Activated CD8-positive, alpha-beta T cell treated with anti-CD3 and anti-CD28 coated beads for 36 hours (primary cell): ENCODE measurements at regions not wholly inside any gene's neighbourhood (a gene's known extent, or its start where the extent isn't known, plus 50 kb on each side); places are given as distances from the start of the nearest gene placed in this dataset.

Source experiments
- ATAC-seq: fragments of 200-7000 bp; cut with Tn5 transposase; one replicate; pipeline ENCODE4 v1.10.0; 2021; ENCODE audit warnings: mild to moderate bottlenecking, moderate library complexity
- CTCF ChIA-PET: fragments of 350-600 bp; sonication (Branson Sonifier 250); formaldehyde crosslinking; loops from one replicate; lab custom pipeline; 2021; ENCODE audit warnings: antibody characterized with exemption; lab: Charles Lee
- POLR2A ChIA-PET: fragments of 350-600 bp; sonication (Branson Sonifier 250); formaldehyde crosslinking; loops from one replicate; lab custom pipeline; 2021; ENCODE audit warnings: antibody characterized with exemption; lab: Charles Lee
- DNase-seq: peaks from one replicate; pipeline ENCODE4 v3.0.0-alpha.2; 2020
- H3K27ac Mint-ChIP-seq: one replicate; pipeline ENCODE4 v1.8.0; 2021; ENCODE audit warnings: mild to moderate bottlenecking, mixed read lengths
- H3K27me3 Mint-ChIP-seq: one replicate; pipeline ENCODE4 v1.8.0; 2021; ENCODE audit warnings: mixed read lengths
- H3K36me3 Mint-ChIP-seq: one replicate; pipeline ENCODE4 v1.8.0; 2021; ENCODE audit warnings: low read depth, mixed read lengths
- H3K4me1 Mint-ChIP-seq: one replicate; pipeline ENCODE4 v1.8.0; 2021; ENCODE audit warnings: low read depth, mixed read lengths
- H3K4me3 Mint-ChIP-seq: one replicate; pipeline ENCODE4 v1.8.0; 2021; ENCODE audit warnings: mild to moderate bottlenecking, moderate library complexity, mixed read lengths
- H3K9me3 Mint-ChIP-seq: one replicate; pipeline ENCODE4 v1.8.0; 2021; ENCODE audit warnings: mixed read lengths
- intact Hi-C: fragments of 100-400 bp; cut with micrococcal nuclease; formaldehyde crosslinking; loops from one replicate; pipeline ENCODE4 v1.10.0; 2022
- TF ChIP-seq, protein P1 (sequence below): fragments of 200-600 bp; IDR thresholded peaks from one replicate; pipeline ENCODE4 v1.8.0; 2022; ENCODE audit warnings: antibody characterized with exemption, mild to moderate bottlenecking

DNA sequence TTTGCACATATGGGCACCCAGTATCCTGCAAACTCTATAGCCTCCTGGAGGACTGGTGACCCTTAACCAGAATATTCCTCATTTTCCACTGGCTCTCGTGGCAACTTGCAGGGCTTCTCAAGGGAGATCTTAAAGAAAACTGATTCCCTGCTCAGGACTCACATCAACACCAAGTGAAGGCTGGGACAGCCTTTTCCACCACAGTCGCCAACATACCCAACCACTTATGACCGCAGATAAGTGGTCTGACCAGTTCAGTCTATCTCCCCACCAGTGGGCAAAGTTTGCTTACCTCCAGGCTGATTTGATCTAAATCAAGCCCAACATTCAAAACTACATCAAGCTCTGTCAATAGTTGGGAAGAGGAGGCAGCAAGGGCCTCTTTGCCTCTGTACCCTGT is 289.3 kb upstream of the GATB start:
- Mint-ChIP-seq H3K27me3 (no peaks in the 10 kb centered on the region), H3K4me1 (peaks cover 17% of the 10 kb centered on the region), H3K4me3 (no peak overlapping the region), H3K9me3 (peaks cover 2% of the 10 kb centered on the region), H3K27ac (no peak overlapping the region), H3K36me3 (no peaks in the 10 kb centered on the region)
- no peak for ATAC-seq
- ChIA-PET POLR2A (interaction anchor here (0.5 kb wide), 1 partner anchor 297 kb away, joined by 3 read pairs; no protein-coding TSS in a partner anchor), CTCF (no interaction called here)
- no peak for DNase-seq
- intact Hi-C loops: no loop called here
- TF ChIP-seq, protein P1, sequence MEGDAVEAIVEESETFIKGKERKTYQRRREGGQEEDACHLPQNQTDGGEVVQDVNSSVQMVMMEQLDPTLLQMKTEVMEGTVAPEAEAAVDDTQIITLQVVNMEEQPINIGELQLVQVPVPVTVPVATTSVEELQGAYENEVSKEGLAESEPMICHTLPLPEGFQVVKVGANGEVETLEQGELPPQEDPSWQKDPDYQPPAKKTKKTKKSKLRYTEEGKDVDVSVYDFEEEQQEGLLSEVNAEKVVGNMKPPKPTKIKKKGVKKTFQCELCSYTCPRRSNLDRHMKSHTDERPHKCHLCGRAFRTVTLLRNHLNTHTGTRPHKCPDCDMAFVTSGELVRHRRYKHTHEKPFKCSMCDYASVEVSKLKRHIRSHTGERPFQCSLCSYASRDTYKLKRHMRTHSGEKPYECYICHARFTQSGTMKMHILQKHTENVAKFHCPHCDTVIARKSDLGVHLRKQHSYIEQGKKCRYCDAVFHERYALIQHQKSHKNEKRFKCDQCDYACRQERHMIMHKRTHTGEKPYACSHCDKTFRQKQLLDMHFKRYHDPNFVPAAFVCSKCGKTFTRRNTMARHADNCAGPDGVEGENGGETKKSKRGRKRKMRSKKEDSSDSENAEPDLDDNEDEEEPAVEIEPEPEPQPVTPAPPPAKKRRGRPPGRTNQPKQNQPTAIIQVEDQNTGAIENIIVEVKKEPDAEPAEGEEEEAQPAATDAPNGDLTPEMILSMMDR: no peak

DNA sequence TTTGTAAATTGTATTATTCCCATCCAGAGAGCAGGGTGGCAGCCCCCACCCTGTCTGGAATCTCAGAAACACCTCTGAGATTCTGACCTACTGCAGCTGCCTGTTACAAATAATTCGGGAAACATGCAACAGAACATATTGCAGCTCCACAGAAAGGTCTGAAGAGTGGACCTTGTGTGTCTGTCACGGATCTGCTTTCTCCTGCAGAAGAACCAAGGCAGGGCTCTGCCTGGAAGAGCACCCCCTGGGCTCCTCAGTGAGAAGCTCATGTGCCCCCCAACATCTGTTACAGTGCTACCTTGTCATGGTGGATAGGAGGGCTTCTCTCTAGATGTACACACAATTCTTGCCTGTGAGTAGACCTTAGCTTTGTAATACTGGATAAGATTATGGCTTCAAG is 286.6 kb upstream of the GATB start:
- intact Hi-C loops: no loop called here
- TF ChIP-seq, protein P1: no peak
- Mint-ChIP-seq H3K4me3 (no peak overlapping the region), H3K4me1 (peaks cover 10% of the 10 kb centered on the region), H3K27me3 (no peaks in the 10 kb centered on the region), H3K27ac (no peak overlapping the region), H3K9me3 (peaks cover 3% of the 10 kb centered on the region), H3K36me3 (no peaks in the 10 kb centered on the region)
- ATAC-seq: no peak
- DNase-seq: no peak
- ChIA-PET CTCF (interaction anchor here (1.0 to 1.3 kb wide), 2 partner anchors 10 to 338 kb away, joined by 3 read pairs; no protein-coding TSS in a partner anchor), POLR2A (interaction anchor here (0.6 kb wide), 1 partner anchor 642 kb away, joined by 3 read pairs; no protein-coding TSS in a partner anchor)

DNA sequence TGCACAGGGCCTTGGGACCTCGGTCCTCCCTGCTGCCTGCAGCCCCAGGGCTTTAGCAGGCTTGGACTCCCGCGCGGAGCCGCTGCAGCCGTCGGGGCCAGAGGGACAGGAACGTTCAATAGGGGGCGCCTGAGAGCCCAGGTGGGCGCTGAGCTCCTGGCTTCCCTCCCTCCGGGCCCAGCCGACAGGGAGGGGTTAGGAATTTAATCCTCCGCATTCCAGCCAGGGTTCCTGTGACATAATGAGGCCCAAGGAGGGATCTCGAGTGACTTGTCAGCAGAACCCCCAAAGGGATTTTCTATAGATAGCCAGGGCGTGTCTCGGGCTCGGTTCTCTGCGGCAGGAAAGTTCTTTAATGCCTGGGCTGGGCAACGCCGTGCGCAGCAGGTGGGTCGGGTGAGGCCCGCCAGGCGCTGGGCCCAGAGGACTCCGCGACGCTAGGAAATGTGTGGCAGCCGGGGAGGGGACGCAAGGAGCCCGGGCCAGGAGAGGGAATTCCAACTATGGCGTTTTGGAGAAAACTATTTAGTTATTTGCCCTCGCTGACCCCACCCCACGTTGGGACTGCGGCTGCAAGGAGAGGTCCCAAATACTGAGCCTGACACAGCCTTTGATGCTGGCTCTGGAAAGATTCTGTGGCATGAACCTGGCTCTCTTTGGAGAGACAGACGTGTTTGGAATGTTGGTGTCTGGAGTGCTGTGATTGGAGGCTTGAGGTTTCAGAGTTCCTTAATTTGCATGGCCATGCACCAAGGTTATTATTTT is 285.2 kb upstream of the GATB start:
- POLR2A ChIA-PET: no interaction called here
- Mint-ChIP-seq H3K27me3 (no peaks in the 10 kb centered on the region), H3K4me1 (peaks cover 4% of the 10 kb centered on the region), H3K27ac (no peak overlapping the region), H3K36me3 (no peaks in the 10 kb centered on the region), H3K9me3 (peaks cover 3% of the 10 kb centered on the region), H3K4me3 (no peak overlapping the region)
- DNase-seq (peak; percentile 25), ATAC-seq (no peak)
- intact Hi-C loops: no loop called here
- CTCF ChIA-PET: interaction anchor here (0.6 to 1.4 kb wide), 7 partner anchors 14 to 347 kb away, joined by 3 to 5 read pairs (median 3); no protein-coding TSS in a partner anchor
- TF ChIP-seq, protein P1: peak; percentile 71

DNA sequence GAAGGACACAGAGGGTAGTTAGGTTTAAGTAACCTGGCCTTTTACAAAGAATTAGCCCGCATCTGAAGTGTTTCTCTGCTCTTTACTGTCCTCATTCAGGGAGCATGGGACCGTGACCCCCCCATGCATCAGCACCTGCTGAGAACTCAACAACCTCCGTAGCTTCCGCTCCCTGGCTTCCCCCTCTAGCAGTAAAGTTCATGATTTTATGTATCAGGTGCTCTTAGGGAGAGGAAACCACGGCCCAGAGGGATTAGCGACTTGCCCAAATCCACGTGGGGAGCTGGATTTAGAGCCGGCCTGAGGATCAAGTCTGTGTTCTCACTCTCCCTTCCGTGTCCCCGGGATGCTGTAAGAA is 284.6 kb upstream of the GATB start:
- TF ChIP-seq, protein P1: no peak
- Mint-ChIP-seq H3K27me3 (no peaks in the 10 kb centered on the region), H3K9me3 (peaks cover 3% of the 10 kb centered on the region), H3K36me3 (no peaks in the 10 kb centered on the region), H3K27ac (no peak overlapping the region), H3K4me3 (no peak overlapping the region), H3K4me1 (peaks cover 4% of the 10 kb centered on the region)
- ChIA-PET POLR2A (no interaction called here), CTCF (interaction anchor here (0.9 to 1.4 kb wide), 6 partner anchors 13 to 347 kb away, joined by 3 to 5 read pairs (median 3); no protein-coding TSS in a partner anchor)
- intact Hi-C loops: no loop called here
- ATAC-seq (no peak), DNase-seq (peak; percentile 5)
